ENCODE measurements at regions not wholly inside any gene's neighbourhood (a gene's known extent, or its start where the extent isn't known, plus 50 kb on each side); places are given as distances from the start of the nearest gene placed in this dataset.

DNA sequence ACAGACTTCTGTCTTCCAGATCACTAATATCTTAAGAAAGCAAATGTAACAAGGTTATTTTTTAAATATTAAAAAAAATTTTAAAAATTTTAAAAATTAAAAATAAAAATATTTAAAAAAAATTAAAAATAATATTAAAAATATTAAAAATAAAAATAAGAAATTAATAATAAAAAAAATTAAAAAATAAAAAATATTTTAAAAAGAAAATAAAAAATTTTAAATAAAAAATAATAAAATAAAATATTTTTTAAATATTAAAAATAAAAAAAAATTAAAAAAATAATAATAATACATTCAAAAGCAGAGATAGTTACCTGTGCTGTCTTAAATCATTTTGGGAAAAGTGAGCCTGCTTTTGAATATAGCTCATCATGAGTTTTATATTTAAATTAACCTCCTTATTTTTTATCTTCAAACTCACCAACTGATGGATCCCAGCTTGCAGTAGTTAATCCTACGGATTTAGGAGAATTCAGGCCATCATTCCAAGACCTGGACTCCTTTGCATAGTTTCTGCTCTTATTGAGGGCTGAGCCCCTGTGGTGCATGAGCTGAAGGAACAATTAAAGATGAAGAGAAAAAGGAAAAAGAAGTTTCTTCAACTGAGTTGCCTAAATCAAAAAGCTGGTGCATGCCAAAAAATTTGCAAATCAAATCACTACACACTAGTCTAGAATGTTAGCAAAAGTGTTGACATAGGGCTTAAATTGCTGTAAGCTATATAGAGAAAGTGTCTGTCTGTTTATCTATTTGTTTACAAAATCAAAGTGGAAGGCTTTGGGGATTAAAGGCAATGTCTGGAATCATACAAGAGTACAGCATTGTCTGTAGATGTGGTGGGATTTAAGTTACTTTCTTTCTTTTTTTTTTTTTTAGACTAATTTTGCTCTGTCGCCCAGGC, 50.5 kb upstream of the ZNF438 start:
- Histone ChIP-seq H3K27me3 (ENCODE audit: control insufficient read depth in 3 of 3, insufficient read depth in 3 of 3, low read depth in 1 of 3, low read length in 3 of 3) (no peaks in the 10 kb centered on the region), H2BK5ac (ENCODE audit: low read length) (no peak overlapping the region), H3K4me1 (ENCODE audit: control insufficient read depth in 2 of 2, insufficient read depth in 1 of 2, low read depth in 1 of 2, low read length in 2 of 2) (peaks cover 0 to under 1% of the 10 kb centered on the region in 2 donors), H3K4me2 (ENCODE audit: insufficient read depth, low read length, poor library complexity, severe bottlenecking) (no peak overlapping the region), H3K14ac (ENCODE audit: low read length) (no peak overlapping the region), H2AFZ (ENCODE audit: low read length) (no peak overlapping the region), H3K9me3 (replicated peaks in 1 of 2; ENCODE audit: control insufficient read depth in 2 of 2, insufficient read depth in 1 of 2, low read depth in 1 of 2, low read length in 2 of 2) (no peaks in the 10 kb centered on the region), H3K4me3 (ENCODE audit: low read length in 2 of 2) (no peak overlapping the region), H4K91ac (ENCODE audit: low read depth, low read length, poor library complexity) (no peak overlapping the region), H3K79me1 (ENCODE audit: low read depth, low read length) (no peaks in the 10 kb centered on the region), H3K36me3 (replicated peaks in 1 of 2; ENCODE audit: control insufficient read depth in 2 of 2, insufficient read depth in 2 of 2, low read length in 2 of 2) (no peaks in the 10 kb centered on the region), H3K27ac (replicated peaks; ENCODE audit: low read length) (peak overlapping the region; percentile 61), H2BK12ac (ENCODE audit: low read length) (no peak overlapping the region), H3K18ac (ENCODE audit: low read length) (no peak overlapping the region), H3K9ac (ENCODE audit: low read depth, low read length, poor library complexity) (no peak overlapping the region), H2AK5ac (ENCODE audit: low read depth, low read length) (no peak overlapping the region), H4K8ac (ENCODE audit: low read depth, low read length) (no peak overlapping the region), H2BK120ac (ENCODE audit: low read depth, low read length) (no peak overlapping the region), H3K23ac (ENCODE audit: low read depth, low read length, poor library complexity) (no peak overlapping the region), H2BK15ac (ENCODE audit: low read length) (no peak overlapping the region), H3K4ac (ENCODE audit: low read length) (no peak overlapping the region)
- no CpG with 5 or more reads among the region's 2 CpGs for WGBS, 2 donors (ENCODE audit: extremely low coverage in 2 of 2, insufficient read length in 2 of 2, insufficient replicate concordance in 1 of 2)
- DNase-seq (ENCODE audit: low spot score): peak; percentile 27

DNA sequence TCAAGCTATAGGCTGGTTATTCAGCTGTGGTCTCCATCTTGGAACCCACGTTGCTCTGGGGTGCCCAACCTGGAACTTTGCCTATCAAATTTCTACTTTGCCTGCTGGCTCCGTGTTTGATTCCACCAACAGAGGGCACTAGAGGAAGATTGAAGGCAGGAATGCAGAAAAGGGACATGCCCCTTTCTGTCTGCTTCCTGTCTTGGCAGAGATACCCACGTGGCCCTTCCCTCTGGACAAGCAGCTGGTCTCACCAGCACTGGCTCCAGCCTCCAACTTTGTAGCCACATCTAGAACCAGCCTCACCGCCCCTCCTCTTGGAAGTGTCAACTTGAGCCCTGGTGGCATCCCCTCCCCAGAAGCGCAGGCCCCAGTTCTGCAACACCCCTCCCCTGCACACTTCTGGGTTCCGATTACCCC, 52.1 kb upstream of the ZNF438 start:
- H3K9me3 ChIP-seq (replicated peaks in 1 of 2; ENCODE audit: control insufficient read depth in 2 of 2, insufficient read depth in 1 of 2, low read depth in 1 of 2, low read length in 2 of 2): no peaks in the 10 kb centered on the region
- DNase-seq (ENCODE audit: low spot score): no peak
- H2BK15ac ChIP-seq (ENCODE audit: low read length): no peak overlapping the region

DNA sequence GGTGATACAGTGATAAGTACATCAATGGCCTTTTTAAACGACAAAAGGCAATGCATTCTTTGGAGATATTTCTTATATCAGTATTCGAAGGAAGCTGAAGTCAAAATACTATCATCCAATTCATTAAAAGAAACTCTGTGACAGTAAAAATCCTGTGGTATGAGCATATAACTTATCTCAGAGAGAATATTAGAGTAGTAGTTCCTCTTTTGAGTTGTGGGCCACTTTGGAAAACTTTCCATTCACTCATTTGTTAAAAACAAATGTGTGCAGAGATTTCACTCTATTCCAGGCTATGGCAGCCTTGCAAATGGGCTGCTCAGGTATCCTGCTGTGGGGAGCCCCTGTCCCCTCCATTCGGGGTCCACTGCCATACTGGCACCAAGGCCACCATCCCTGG, 55.3 kb upstream of the ZNF438 start:
- WGBS, 2 donors (ENCODE audit: extremely low coverage in 2 of 2, insufficient read length in 2 of 2, insufficient replicate concordance in 1 of 2): no CpG with 5 or more reads among the region's 3 CpGs
- Histone ChIP-seq H2BK5ac (ENCODE audit: low read length) (no peak overlapping the region), H2BK15ac (ENCODE audit: low read length) (peak overlapping the region; percentile 44), H2AK5ac (ENCODE audit: low read depth, low read length) (no peak overlapping the region), H3K18ac (ENCODE audit: low read length) (peak overlapping the region; percentile 76), H3K4me2 (ENCODE audit: insufficient read depth, low read length, poor library complexity, severe bottlenecking) (no peak overlapping the region), H4K91ac (ENCODE audit: low read depth, low read length, poor library complexity) (peak overlapping the region; percentile 6), H3K4me3 (ENCODE audit: low read length in 2 of 2) (no peak overlapping the region), H3K23ac (ENCODE audit: low read depth, low read length, poor library complexity) (no peak overlapping the region), H2AFZ (ENCODE audit: low read length) (peak overlapping the region; percentile 19), H3K79me1 (ENCODE audit: low read depth, low read length) (no peaks in the 10 kb centered on the region), H3K27me3 (ENCODE audit: control insufficient read depth in 3 of 3, insufficient read depth in 3 of 3, low read depth in 1 of 3, low read length in 3 of 3) (no peaks in the 10 kb centered on the region), H3K14ac (ENCODE audit: low read length) (no peak overlapping the region), H3K27ac (replicated peaks; ENCODE audit: low read length) (peak overlapping the region; percentile 68), H2BK120ac (ENCODE audit: low read depth, low read length) (peak overlapping the region; percentile 69), H3K9ac (ENCODE audit: low read depth, low read length, poor library complexity) (no peak overlapping the region), H3K4ac (ENCODE audit: low read length) (no peak overlapping the region), H3K4me1 (ENCODE audit: control insufficient read depth in 2 of 2, insufficient read depth in 1 of 2, low read depth in 1 of 2, low read length in 2 of 2) (peaks cover 0 to 8% of the 10 kb centered on the region in 2 donors), H3K36me3 (replicated peaks in 1 of 2; ENCODE audit: control insufficient read depth in 2 of 2, insufficient read depth in 2 of 2, low read length in 2 of 2) (no peaks in the 10 kb centered on the region), H2BK12ac (ENCODE audit: low read length) (peak overlapping the region; percentile 43), H3K9me3 (replicated peaks in 1 of 2; ENCODE audit: control insufficient read depth in 2 of 2, insufficient read depth in 1 of 2, low read depth in 1 of 2, low read length in 2 of 2) (no peaks in the 10 kb centered on the region), H4K8ac (ENCODE audit: low read depth, low read length) (no peak overlapping the region)
- no peak for DNase-seq (ENCODE audit: low spot score)

More for the DNA sequence above, 52.1 kb upstream of the ZNF438 start:
- Histone ChIP-seq H2BK5ac (ENCODE audit: low read length) (no peak overlapping the region), H3K79me1 (ENCODE audit: low read depth, low read length) (no peaks in the 10 kb centered on the region), H3K36me3 (replicated peaks in 1 of 2; ENCODE audit: control insufficient read depth in 2 of 2, insufficient read depth in 2 of 2, low read length in 2 of 2) (no peaks in the 10 kb centered on the region), H3K27ac (replicated peaks; ENCODE audit: low read length) (no peak overlapping the region), H3K9ac (ENCODE audit: low read depth, low read length, poor library complexity) (no peak overlapping the region), H3K4me2 (ENCODE audit: insufficient read depth, low read length, poor library complexity, severe bottlenecking) (no peak overlapping the region), H2AK5ac (ENCODE audit: low read depth, low read length) (no peak overlapping the region), H2BK120ac (ENCODE audit: low read depth, low read length) (no peak overlapping the region), H3K27me3 (ENCODE audit: control insufficient read depth in 3 of 3, insufficient read depth in 3 of 3, low read depth in 1 of 3, low read length in 3 of 3) (no peaks in the 10 kb centered on the region), H4K8ac (ENCODE audit: low read depth, low read length) (no peak overlapping the region), H4K91ac (ENCODE audit: low read depth, low read length, poor library complexity) (no peak overlapping the region), H3K23ac (ENCODE audit: low read depth, low read length, poor library complexity) (no peak overlapping the region), H3K14ac (ENCODE audit: low read length) (no peak overlapping the region), H3K4me3 (ENCODE audit: low read length in 2 of 2) (no peak overlapping the region), H2BK12ac (ENCODE audit: low read length) (no peak overlapping the region), H3K4me1 (ENCODE audit: control insufficient read depth in 2 of 2, insufficient read depth in 1 of 2, low read depth in 1 of 2, low read length in 2 of 2) (peaks cover 0 to 8% of the 10 kb centered on the region in 2 donors), H2AFZ (ENCODE audit: low read length) (peak overlapping the region; percentile 82), H3K4ac (ENCODE audit: low read length) (no peak overlapping the region), H3K18ac (ENCODE audit: low read length) (peak overlapping the region; percentile 15)
- WGBS, 2 donors (ENCODE audit: extremely low coverage in 2 of 2, insufficient read length in 2 of 2, insufficient replicate concordance in 1 of 2): no CpG with 5 or more reads among the region's 6 CpGs

DNA sequence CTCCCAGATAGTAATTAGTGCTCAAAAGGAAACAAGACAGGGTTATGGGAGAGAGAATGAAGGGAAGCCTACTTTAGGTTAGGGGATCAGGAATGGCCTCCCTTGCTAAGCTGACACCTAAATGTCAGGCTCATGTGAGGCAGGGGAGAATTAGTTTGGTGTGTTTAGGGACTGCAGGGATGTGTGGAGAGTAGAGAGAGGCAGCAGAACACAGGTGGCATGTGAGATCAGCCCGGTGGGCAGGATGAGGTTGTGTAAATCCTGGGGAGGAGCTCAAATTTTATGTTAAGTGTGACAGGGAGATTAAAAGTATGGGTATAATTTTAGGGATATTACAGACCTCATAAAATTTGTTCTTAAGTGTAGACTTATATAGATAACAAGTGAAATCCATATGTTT, 56.2 kb upstream of the ZNF438 start:
- Histone ChIP-seq H4K91ac (ENCODE audit: low read depth, low read length, poor library complexity) (no peak overlapping the region), H3K79me1 (ENCODE audit: low read depth, low read length) (no peaks in the 10 kb centered on the region), H3K9me3 (replicated peaks in 1 of 2; ENCODE audit: control insufficient read depth in 2 of 2, insufficient read depth in 1 of 2, low read depth in 1 of 2, low read length in 2 of 2) (no peaks in the 10 kb centered on the region), H3K4me3 (ENCODE audit: low read length in 2 of 2) (no peak overlapping the region), H2AFZ (ENCODE audit: low read length) (peak overlapping the region; percentile 19), H3K9ac (ENCODE audit: low read depth, low read length, poor library complexity) (no peak overlapping the region), H3K14ac (ENCODE audit: low read length) (no peak overlapping the region), H2BK15ac (ENCODE audit: low read length) (no peak overlapping the region), H2BK5ac (ENCODE audit: low read length) (no peak overlapping the region), H3K36me3 (replicated peaks in 1 of 2; ENCODE audit: control insufficient read depth in 2 of 2, insufficient read depth in 2 of 2, low read length in 2 of 2) (no peaks in the 10 kb centered on the region), H3K18ac (ENCODE audit: low read length) (peak overlapping the region; percentile 50), H3K27ac (replicated peaks; ENCODE audit: low read length) (peak overlapping the region; percentile 68), H3K23ac (ENCODE audit: low read depth, low read length, poor library complexity) (no peak overlapping the region), H4K8ac (ENCODE audit: low read depth, low read length) (no peak overlapping the region), H2BK12ac (ENCODE audit: low read length) (no peak overlapping the region), H2AK5ac (ENCODE audit: low read depth, low read length) (no peak overlapping the region), H3K4me2 (ENCODE audit: insufficient read depth, low read length, poor library complexity, severe bottlenecking) (peak overlapping the region; percentile 43), H3K4me1 (ENCODE audit: control insufficient read depth in 2 of 2, insufficient read depth in 1 of 2, low read depth in 1 of 2, low read length in 2 of 2) (peaks cover 0 to 8% of the 10 kb centered on the region in 2 donors), H2BK120ac (ENCODE audit: low read depth, low read length) (no peak overlapping the region), H3K4ac (ENCODE audit: low read length) (no peak overlapping the region), H3K27me3 (ENCODE audit: control insufficient read depth in 3 of 3, insufficient read depth in 3 of 3, low read depth in 1 of 3, low read length in 3 of 3) (no peaks in the 10 kb centered on the region)
- no CpG with 5 or more reads among the region's 1 CpG for WGBS, 2 donors (ENCODE audit: extremely low coverage in 2 of 2, insufficient read length in 2 of 2, insufficient replicate concordance in 1 of 2)
- no peak for DNase-seq (ENCODE audit: low spot score)
